MM.1S (cell line): ENCODE measurements at regions not wholly inside any gene's neighbourhood (a gene's known extent, or its start where the extent isn't known, plus 50 kb on each side); places are given as distances from the start of the nearest gene placed in this dataset.

Source experiments
- DNase-seq: peaks from one replicate; pipeline ENCODE4 v3.0.0-alpha.2; 2015
- H2AFZ ChIP-seq: fragments of 300-600 bp; sonication (generic); 2 replicates; pipeline ENCODE4 v1.6.0; 2016; ENCODE audit warnings: antibody characterized with exemption, low read length
- H3F3A ChIP-seq: fragments of 300-600 bp; sonication (generic); 2 replicates; pipeline ENCODE4 v1.6.1; 2016; ENCODE audit warnings: mild to moderate bottlenecking, antibody characterized with exemption, low read length, moderate library complexity, mixed read lengths; ENCODE audit not compliant: insufficient read depth
- H3K27ac ChIP-seq: fragments of 300-600 bp; sonication (generic); 2 replicates; pipeline ENCODE4 v1.5.1; 2016; ENCODE audit warnings: mild to moderate bottlenecking, low read length
- H3K27me3 ChIP-seq: fragments of 300-600 bp; sonication (generic); replicated peaks from 2 replicates; pipeline ENCODE4 v1.6.0; 2016; ENCODE audit warnings: low read length; ENCODE audit not compliant: insufficient read depth
- H3K36me3 ChIP-seq: fragments of 300-600 bp; sonication (generic); replicated peaks from 2 replicates; pipeline ENCODE4 v1.6.1; 2016; ENCODE audit warnings: mild to moderate bottlenecking, low read length, mixed read lengths; ENCODE audit not compliant: insufficient read depth
- H3K4me1 ChIP-seq: fragments of 300-600 bp; sonication (generic); 2 replicates; pipeline ENCODE4 v1.6.1; 2016; ENCODE audit warnings: low read length, mixed read lengths
- H3K4me2 ChIP-seq: fragments of 300-600 bp; sonication (generic); 2 replicates; pipeline ENCODE4 v1.6.0; 2016; ENCODE audit warnings: low read depth, low read length
- H3K4me3 ChIP-seq: fragments of 300-600 bp; sonication (generic); 2 replicates; pipeline ENCODE4 v1.5.1; 2016; ENCODE audit warnings: low read length, mixed read lengths
- H3K79me2 ChIP-seq: fragments of 300-600 bp; sonication (generic); 2 replicates; pipeline ENCODE4 v1.6.1; 2016; ENCODE audit warnings: mixed run types, low read length, mixed read lengths
- H3K9ac ChIP-seq: fragments of 300-600 bp; sonication (generic); 2 replicates; pipeline ENCODE4 v1.6.1; 2016; ENCODE audit warnings: low read length, mixed read lengths
- H3K9me2 ChIP-seq: fragments of 300-600 bp; sonication (generic); replicated peaks from 2 replicates; pipeline ENCODE4 v1.6.1; 2016; ENCODE audit warnings: mild to moderate bottlenecking, low read length, mixed read lengths; ENCODE audit not compliant: insufficient read depth
- H3K9me3 ChIP-seq: fragments of 300-600 bp; sonication (generic); replicated peaks from 2 replicates; pipeline ENCODE4 v1.6.1; 2016; ENCODE audit warnings: mild to moderate bottlenecking, low read length, mixed read lengths; ENCODE audit not compliant: insufficient read depth
- H4K20me1 ChIP-seq: fragments of 300-600 bp; sonication (generic); 2 replicates; pipeline ENCODE4 v1.6.1; 2016; ENCODE audit warnings: mild to moderate bottlenecking, low read length, moderate library complexity, mixed read lengths; ENCODE audit not compliant: insufficient read depth
- CTCF ChIP-seq: fragments of 300-600 bp; sonication (generic); IDR thresholded peaks from 2 replicates; pipeline ENCODE4 v1.5.1; 2016; ENCODE audit warnings: antibody characterized with exemption, low read length, mixed read lengths
- EZH2 ChIP-seq: fragments of 300-600 bp; sonication (generic); optimal IDR thresholded peaks from 2 replicates; pipeline ENCODE3; 2017; ENCODE audit warnings: low read depth, mild to moderate bottlenecking, antibody characterized with exemption, low read length, mixed read lengths
- EZH2phosphoT487 ChIP-seq: fragments of 300-600 bp; sonication (generic); IDR thresholded peaks from 2 replicates; pipeline ENCODE4 v1.6.1; 2018; ENCODE audit warnings: antibody characterized with exemption, low read length

GRCh38 chrX:20623448-20623847 is 356.7 kb upstream of the RPS6KA3 start:
- Histone ChIP-seq H3K9ac (no peak overlapping the region), H4K20me1 (no peaks in the 10 kb centered on the region), H3K36me3 (no peaks in the 10 kb centered on the region), H3K79me2 (no peaks in the 10 kb centered on the region), H3K9me3 (no peaks in the 10 kb centered on the region), H3K27me3 (no peaks in the 10 kb centered on the region), H3K27ac (no peak overlapping the region), H3F3A (no peaks in the 10 kb centered on the region), H2AFZ (no peak overlapping the region), H3K4me3 (no peak overlapping the region), H3K4me1 (no peaks in the 10 kb centered on the region), H3K9me2 (no peaks in the 10 kb centered on the region), H3K4me2 (no peak overlapping the region)
- DNase-seq = no peak
- TF ChIP-seq EZH2 = no peak
- no peak for TF ChIP-seq EZH2phosphoT487
- TF ChIP-seq CTCF = no peak

GRCh38 chrX:20620306-20620705 is 353.6 kb upstream of the RPS6KA3 start:
- Histone ChIP-seq H3K4me3 (no peak overlapping the region), H3K9me3 (no peaks in the 10 kb centered on the region), H3K36me3 (no peaks in the 10 kb centered on the region), H3K4me1 (no peaks in the 10 kb centered on the region), H3K27ac (no peak overlapping the region), H3F3A (no peaks in the 10 kb centered on the region), H3K4me2 (no peak overlapping the region), H3K79me2 (no peaks in the 10 kb centered on the region), H3K9ac (no peak overlapping the region), H2AFZ (no peak overlapping the region), H3K27me3 (no peaks in the 10 kb centered on the region), H4K20me1 (no peaks in the 10 kb centered on the region), H3K9me2 (no peaks in the 10 kb centered on the region)
- DNase-seq = no peak
- no peak for TF ChIP-seq CTCF
- TF ChIP-seq EZH2 = no peak
- TF ChIP-seq EZH2phosphoT487 = no peak

GRCh38 chrX:20609916-20610415 is 343.3 kb upstream of the RPS6KA3 start:
- H3K9me2 ChIP-seq = no peaks in the 10 kb centered on the region
- H3K9ac ChIP-seq = no peak overlapping the region
- no peak overlapping the region for H3K4me2 ChIP-seq
- no peaks in the 10 kb centered on the region for H3K9me3 ChIP-seq
- no peaks in the 10 kb centered on the region for H3F3A ChIP-seq
- no peak for DNase-seq
- no peak overlapping the region for H2AFZ ChIP-seq
- H4K20me1 ChIP-seq = no peaks in the 10 kb centered on the region
- H3K79me2 ChIP-seq = no peaks in the 10 kb centered on the region
- H3K36me3 ChIP-seq = no peaks in the 10 kb centered on the region
- no peaks in the 10 kb centered on the region for H3K4me1 ChIP-seq
- no peak for TF ChIP-seq EZH2
- TF ChIP-seq CTCF = no peak
- TF ChIP-seq EZH2phosphoT487 = no peak
- H3K4me3 ChIP-seq = no peak overlapping the region
- H3K27me3 ChIP-seq = no peaks in the 10 kb centered on the region
- no peak overlapping the region for H3K27ac ChIP-seq
